Pancreas (tissue), 10 donors: ENCODE measurements at regions not wholly inside any gene's neighbourhood (a gene's known extent, or its start where the extent isn't known, plus 50 kb on each side); places are given as distances from the start of the nearest gene placed in this dataset.

Experiments
- ATAC-seq, 4 donors: fragments of 200-7000 bp; cut with Tn5 transposase; one replicate each; pipeline versions ENCODE4 v1.8.0 to v1.9.1; 2020; ENCODE audit warnings: mild to moderate bottlenecking in 4 of 4, moderate library complexity in 4 of 4
- DNase-seq, 6 donors: peaks; one replicate each; pipeline ENCODE4 v3.0.0-alpha.2; 2020
- FAIRE-seq: peaks from 2 replicates; lab custom pipeline; 2012; peaks lifted over from hg19 to GRCh38; lab: Jason Lieb, UNC
- H3K27ac ChIP-seq, 4 donors: fragments of 200-600 bp; sonication (generic); 1 replicate in 3 of 4; 2 replicates in 1 of 4; pipeline versions ENCODE4 v1.5.0 to v1.8.0; 2020
- H3K27me3 ChIP-seq, 4 donors: fragments of 200-600 bp; one replicate each; pipeline ENCODE4 v1.8.0; 2021
- H3K36me3 ChIP-seq, 3 donors: fragments of 200-600 bp; sonication (generic) in 1 of 3; one replicate each; pipeline versions ENCODE4 v1.5.0 to v1.8.0; 2020 to 2021
- H3K4me1 ChIP-seq, 3 donors: fragments of 200-600 bp; one replicate each; pipeline ENCODE4 v1.8.0; 2021
- H3K4me3 ChIP-seq, 4 donors: fragments of 200-600 bp; sonication (generic) in 2 of 4; one replicate each; pipeline versions ENCODE4 v1.5.0 to v1.8.0; 2020 to 2021
- H3K9me3 ChIP-seq, 4 donors: fragments of 200-600 bp; one replicate each; pipeline ENCODE4 v1.8.0; 2021
- WGBS, 2 donors: extraction: QIAGEN DNeasy Blood & Tissue Kit; methylation state at CpG; one replicate each; pipeline ENCODE4 v1.1.7; 2013; 5-methylcytosine and 5-hydroxymethylcytosine counted together
- intact Hi-C, 3 donors: fragments of 100-400 bp; cut with DNase I; formaldehyde crosslinking; loops; one replicate each; pipeline versions ENCODE4 v1.11.1 to v1.14.2; 2022
- TF ChIP-seq, protein P1 (sequence below), 4 donors: fragments of 200-600 bp; sonication (generic) in 3 of 4; IDR thresholded peaks; one replicate each; pipeline versions ENCODE4 v1.5.0 to v1.8.0; 2021; ENCODE audit warnings: antibody characterized with exemption in 4 of 4
- donor health status: healthy with polysubstance abuse.
- donor health status: DM: no; HTN: no; CAD: no; lungs with moderate emphysema.
- donor health status: DM: no; HTN: no; CAD: no.
- donor health status: control.
- donor health status: control.
- donor health status: Bipolar disorder and iron deficiency.
- donor health status: DM: yes; HTN: yes; CAD: no.
- donor health status: DM: no; HTN: no; CAD: no.
- donor health status: DM: no; HTN: no; CAD: no.
- donor health status: DM: yes; HTN: yes; CAD: no.

DNA sequence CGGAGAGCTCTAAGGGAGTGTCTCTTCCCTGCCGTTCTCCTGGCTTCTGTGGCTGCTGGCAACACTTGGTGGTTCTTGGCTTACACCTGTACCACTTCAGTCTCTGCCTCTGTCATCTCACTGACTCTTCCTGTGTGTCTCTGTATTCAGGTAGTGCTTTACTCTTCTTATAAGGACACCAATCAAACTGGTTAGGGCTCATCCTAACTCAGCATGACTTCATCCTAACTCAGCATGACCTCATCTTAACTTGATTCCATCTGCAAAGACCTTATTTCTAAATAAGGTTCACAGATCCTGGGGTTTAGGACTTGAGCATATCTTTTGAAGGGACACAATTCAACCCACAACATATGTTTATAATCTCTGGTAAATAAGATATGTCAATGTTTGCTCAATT is 51.6 kb upstream of the DSEL start:
- Histone ChIP-seq H3K36me3 (no peaks in the 10 kb centered on the region), H3K4me3 (no peak overlapping the region), H3K4me1 (no peaks in the 10 kb centered on the region), H3K9me3 (no peaks in the 10 kb centered on the region), H3K27ac (no peak overlapping the region), H3K27me3 (no peaks in the 10 kb centered on the region)
- FAIRE-seq (no peak), DNase-seq (no peak), ATAC-seq (no peak)
- intact Hi-C loops: no loop called here
- WGBS, 2 donors: 70 to 74% methylated on average over 2 of the region's 2 CpGs
- TF ChIP-seq, protein P1, sequence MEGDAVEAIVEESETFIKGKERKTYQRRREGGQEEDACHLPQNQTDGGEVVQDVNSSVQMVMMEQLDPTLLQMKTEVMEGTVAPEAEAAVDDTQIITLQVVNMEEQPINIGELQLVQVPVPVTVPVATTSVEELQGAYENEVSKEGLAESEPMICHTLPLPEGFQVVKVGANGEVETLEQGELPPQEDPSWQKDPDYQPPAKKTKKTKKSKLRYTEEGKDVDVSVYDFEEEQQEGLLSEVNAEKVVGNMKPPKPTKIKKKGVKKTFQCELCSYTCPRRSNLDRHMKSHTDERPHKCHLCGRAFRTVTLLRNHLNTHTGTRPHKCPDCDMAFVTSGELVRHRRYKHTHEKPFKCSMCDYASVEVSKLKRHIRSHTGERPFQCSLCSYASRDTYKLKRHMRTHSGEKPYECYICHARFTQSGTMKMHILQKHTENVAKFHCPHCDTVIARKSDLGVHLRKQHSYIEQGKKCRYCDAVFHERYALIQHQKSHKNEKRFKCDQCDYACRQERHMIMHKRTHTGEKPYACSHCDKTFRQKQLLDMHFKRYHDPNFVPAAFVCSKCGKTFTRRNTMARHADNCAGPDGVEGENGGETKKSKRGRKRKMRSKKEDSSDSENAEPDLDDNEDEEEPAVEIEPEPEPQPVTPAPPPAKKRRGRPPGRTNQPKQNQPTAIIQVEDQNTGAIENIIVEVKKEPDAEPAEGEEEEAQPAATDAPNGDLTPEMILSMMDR (IDR thresholded peaks at IDR 0.05): no peak
